IMR-90 (cell line): ENCODE measurements at regions not wholly inside any gene's neighbourhood (a gene's known extent, or its start where the extent isn't known, plus 50 kb on each side); places are given as distances from the start of the nearest gene placed in this dataset.
A peak's percentile ranks its signal among the peaks of the same experiment; 100 is the strongest.

Experiments
- ATAC-seq: fragments of 200-7000 bp; cut with Tn5 transposase; 2 replicates; pipeline ENCODE4 v1.9.1; 2020; ENCODE audit warnings: low read depth, mild to moderate bottlenecking, moderate library complexity
- BruUV-seq: library from RNA; stranded (reverse); fragments of 400-500 nt; replicated peaks from 2 replicates; lab custom pipeline; 2021; lab: Mats Ljungman, UMichigan
- CTCF ChIA-PET: fragments of 300-600 bp; formaldehyde crosslinking; extraction: SDS; loops from one replicate; lab custom pipeline; 2021; ENCODE audit warnings: antibody characterized with exemption; lab: Yijun Ruan, JAX
- POLR2A ChIA-PET: fragments of 300-600 bp; sonication (Branson Sonifier 250); formaldehyde crosslinking; loops from one replicate; lab custom pipeline; 2022; ENCODE audit warnings: antibody characterized with exemption; ENCODE audit not compliant: unreplicated experiment; lab: Charles Lee
- DNase-seq: peaks from one replicate; pipeline ENCODE4 v3.0.0; 2013
- H2AFZ ChIP-seq: replicated peaks from 2 replicates; pipeline ENCODE3; 2013; ENCODE audit warnings: low read length, mild to moderate bottlenecking; ENCODE audit not compliant: poor library complexity
- H2AK5ac ChIP-seq: 2 replicates; pipeline ENCODE4 v1.6.1; 2013; ENCODE audit warnings: low read depth, low read length, inconsistent platforms
- H2AK9ac ChIP-seq: replicated peaks from 2 replicates; pipeline ENCODE3; 2013; ENCODE audit warnings: mild to moderate bottlenecking, low read depth, low read length, moderate library complexity; ENCODE audit not compliant: poor library complexity
- H2BK120ac ChIP-seq: 2 replicates; pipeline ENCODE4 v1.6.1; 2013; ENCODE audit warnings: low read depth, low read length, inconsistent platforms
- H2BK15ac ChIP-seq: 3 replicates; pipeline ENCODE4 v1.6.1; 2013; ENCODE audit warnings: low read depth, low read length, inconsistent platforms
- H2BK20ac ChIP-seq: 2 replicates; pipeline ENCODE4 v1.6.1; 2013; ENCODE audit warnings: low read depth, mild to moderate bottlenecking, inconsistent platforms, low read length, moderate library complexity
- H2BK5ac ChIP-seq: 2 replicates; pipeline ENCODE4 v1.6.1; 2013; ENCODE audit warnings: mild to moderate bottlenecking, low read depth, low read length, inconsistent platforms; ENCODE audit not compliant: poor library complexity, severe bottlenecking
- H3K14ac ChIP-seq: replicated peaks from 2 replicates; pipeline ENCODE4 v1.6.1; 2013; ENCODE audit warnings: low read depth, low read length, inconsistent platforms
- H3K18ac ChIP-seq: 2 replicates; pipeline ENCODE4 v1.6.1; 2013; ENCODE audit warnings: low read depth, low read length, control low read depth
- H3K23ac ChIP-seq: 2 replicates; pipeline ENCODE4 v1.6.1; 2013; ENCODE audit warnings: low read depth, low read length, inconsistent platforms
- H3K27ac ChIP-seq: 2 replicates; pipeline ENCODE4 v1.5.1; 2013; ENCODE audit warnings: mild to moderate bottlenecking, control low read depth, low read length; ENCODE audit not compliant: insufficient read depth
- H3K27me3 ChIP-seq: 2 replicates; pipeline ENCODE4 v1.6.1; 2013; ENCODE audit warnings: low read length; ENCODE audit not compliant: control insufficient read depth, insufficient read depth
- H3K36me3 ChIP-seq: 2 replicates; pipeline ENCODE4 v1.6.1; 2013; ENCODE audit warnings: low read length, mixed read lengths; ENCODE audit not compliant: control insufficient read depth, insufficient read depth
- H3K4ac ChIP-seq: 2 replicates; pipeline ENCODE4 v1.6.1; 2013; ENCODE audit warnings: low read depth, low read length, inconsistent platforms
- H3K4me1 ChIP-seq: 2 replicates; pipeline ENCODE4 v1.6.1; 2013; ENCODE audit warnings: low read length, mixed read lengths; ENCODE audit not compliant: control insufficient read depth, insufficient read depth
- H3K4me2 ChIP-seq: 2 replicates; pipeline ENCODE4 v1.6.1; 2013; ENCODE audit warnings: low read depth, mild to moderate bottlenecking, control low read depth, low read length, moderate library complexity
- H3K4me3 ChIP-seq: 2 replicates; pipeline ENCODE4 v1.5.1; 2013; ENCODE audit warnings: low read depth, mild to moderate bottlenecking, control low read depth, low read length, moderate library complexity; ENCODE audit not compliant: insufficient read depth
- H3K56ac ChIP-seq: 2 replicates; pipeline ENCODE4 v1.6.1; 2013; ENCODE audit warnings: low read length, inconsistent platforms; ENCODE audit not compliant: insufficient read depth; ENCODE audit errors: extremely low read depth
- H3K79me1 ChIP-seq, 2 experiments: 2 replicates each; pipeline ENCODE4 v1.6.1; 2013; ENCODE audit warnings: low read length in 2 of 2, inconsistent platforms in 1 of 2, low read depth in 1 of 2
- H3K9ac ChIP-seq: 2 replicates; pipeline ENCODE4 v1.6.1; 2013; ENCODE audit warnings: low read depth, low read length, control low read depth
- H3K9me1 ChIP-seq: 2 replicates; pipeline ENCODE4 v1.6.1; 2013; ENCODE audit warnings: low read length, inconsistent platforms; ENCODE audit not compliant: insufficient read depth
- H3K9me3 ChIP-seq: 2 replicates; pipeline ENCODE4 v1.6.1; 2013; ENCODE audit warnings: low read length; ENCODE audit not compliant: control insufficient read depth, insufficient read depth
- H4K20me1 ChIP-seq: 2 replicates; pipeline ENCODE4 v1.6.1; 2013; ENCODE audit warnings: low read length, inconsistent platforms; ENCODE audit not compliant: insufficient read depth
- H4K5ac ChIP-seq: 2 replicates; pipeline ENCODE4 v1.6.1; 2013; ENCODE audit warnings: mild to moderate bottlenecking, low read depth, low read length, control low read depth
- H4K8ac ChIP-seq, 2 experiments: 2 replicates each; pipeline ENCODE4 v1.6.1; 2013; ENCODE audit warnings: low read depth in 2 of 2, low read length in 2 of 2, control low read depth in 1 of 2, inconsistent platforms in 1 of 2
- H4K91ac ChIP-seq: 2 replicates; pipeline ENCODE4 v1.6.1; 2013; ENCODE audit warnings: low read depth, low read length, inconsistent platforms; ENCODE audit not compliant: insufficient read depth
- CEBPB ChIP-seq: IDR thresholded peaks from 2 replicates; pipeline ENCODE4 v1.6.1; 2012; ENCODE audit warnings: low read depth, low read length, improper control_type of control experiment
- NFE2L2 ChIP-seq: fragments of 150-350 bp; IDR thresholded peaks from 2 replicates; pipeline ENCODE4 v1.6.1; 2016; ENCODE audit warnings: low read depth, mild to moderate bottlenecking, low read length
- POLR2A ChIP-seq: IDR thresholded peaks from 2 replicates; pipeline ENCODE4 v1.6.1; 2012; ENCODE audit warnings: mild to moderate bottlenecking, low read depth, low read length
- WGBS, 2 experiments: methylation state at CpG; one replicate each; pipeline versions ENCODE4 v1.1.5 to v1.1.7; 2013; ENCODE audit warnings: missing lambda C conversion rate in 2 of 2; ENCODE audit not compliant: insufficient read length in 1 of 2; ENCODE audit errors: extremely low coverage in 2 of 2; 5-methylcytosine and 5-hydroxymethylcytosine counted together
- dilution Hi-C: fragments of 300-500 bp; cut with HindIII; formaldehyde crosslinking; loops from one replicate; pipeline ENCODE4 v1.14.3; 2018; ENCODE audit warnings: low sequenced_read_pairs; ENCODE audit not compliant: unreplicated experiment
- in situ Hi-C: fragments of 300-500 bp; cut with MboI; formaldehyde crosslinking; loops from 3 replicates; pipeline ENCODE4 v1.14.3; 2019; ENCODE audit warnings: low sequenced_read_pairs, inconsistent platforms, mixed read lengths
- intact Hi-C: fragments of 100-400 bp; cut with micrococcal nuclease; formaldehyde crosslinking; loops from 2 replicates; pipeline ENCODE4 v1.10.0; 2022
- TF ChIP-seq, protein P1 (sequence below): fragments of 150-350 bp; IDR thresholded peaks from 2 replicates; pipeline ENCODE4 v1.6.1; 2017; ENCODE audit warnings: mild to moderate bottlenecking, antibody characterized with exemption, low read length, low read depth
- TF ChIP-seq, protein P2 (sequence below): fragments of 150-350 bp; IDR thresholded peaks from 2 replicates; pipeline ENCODE4 v1.6.1; 2016; ENCODE audit warnings: low read depth, mild to moderate bottlenecking, low read length, moderate library complexity, borderline replicate concordance

DNA sequence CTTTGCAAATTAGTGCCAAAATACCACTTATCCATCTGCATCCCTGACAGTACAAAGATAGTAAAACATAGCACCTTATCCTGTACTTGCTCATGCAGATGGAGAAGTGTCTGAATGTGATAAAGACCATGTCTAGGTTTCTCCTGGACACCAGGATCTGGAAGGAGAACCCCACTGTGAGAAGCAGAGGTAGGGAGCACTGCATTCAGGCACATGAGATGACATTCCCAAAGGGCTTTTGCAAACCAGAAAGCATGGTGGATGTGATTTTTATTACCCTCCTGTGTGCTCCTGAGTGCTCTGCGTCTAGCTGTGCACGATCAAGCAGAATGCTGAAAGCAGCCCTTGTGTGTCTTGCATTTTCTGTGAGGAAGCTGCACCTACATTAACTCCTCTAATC is 857.6 kb upstream of the ID2 start:
- CTCF ChIA-PET = no interaction called here
- H2BK5ac ChIP-seq = no peak overlapping the region
- H3K4me3 ChIP-seq = no peak overlapping the region
- H3K9me3 ChIP-seq = no peaks in the 10 kb centered on the region
- ATAC-seq (no peak), DNase-seq (no peak)
- H2AK5ac ChIP-seq = no peak overlapping the region
- H2AFZ ChIP-seq = no peak overlapping the region
- H4K20me1 ChIP-seq = no peaks in the 10 kb centered on the region
- no peak overlapping the region for H2BK120ac ChIP-seq
- no peak overlapping the region for H4K5ac ChIP-seq
- H3K27me3 ChIP-seq = no peaks in the 10 kb centered on the region
- H2BK15ac ChIP-seq = no peak overlapping the region
- H3K56ac ChIP-seq = no peak overlapping the region
- no CpG with 5 or more reads among the region's 2 CpGs for WGBS, 2 experiments
- no peak overlapping the region for H4K91ac ChIP-seq
- no peak overlapping the region for H3K18ac ChIP-seq
- no TSS peak for BruUV-seq
- intact Hi-C loops (no loop called here), in situ Hi-C loops (no loop called here), dilution Hi-C loops (no loop called here)
- H3K4ac ChIP-seq = no peak overlapping the region
- no peaks in the 10 kb centered on the region for H3K79me1 ChIP-seq
- no peak overlapping the region for H3K9ac ChIP-seq
- no peak overlapping the region for H2AK9ac ChIP-seq
- no peak overlapping the region for H4K8ac ChIP-seq
- 0 out of 2 replicates have a peak, but pooled peaks cover 3% of the 10 kb centered on the region for H3K9me1 ChIP-seq
- POLR2A ChIA-PET = no interaction called here
- no peak overlapping the region for H3K27ac ChIP-seq
- H3K36me3 ChIP-seq = no peaks in the 10 kb centered on the region
- no peak overlapping the region for H3K4me2 ChIP-seq
- no peak overlapping the region for H3K23ac ChIP-seq
- no peak overlapping the region for H3K14ac ChIP-seq
- H3K4me1 ChIP-seq = 0 out of 2 replicates have a peak, but pooled peaks cover 3% of the 10 kb centered on the region
- 0 out of 2 replicates have a peak overlapping the region, but pooled peaks have one; percentile 35 for H2BK20ac ChIP-seq
- TF ChIP-seq CEBPB = no peak
- TF ChIP-seq NFE2L2 = no peak
- TF ChIP-seq, protein P1, sequence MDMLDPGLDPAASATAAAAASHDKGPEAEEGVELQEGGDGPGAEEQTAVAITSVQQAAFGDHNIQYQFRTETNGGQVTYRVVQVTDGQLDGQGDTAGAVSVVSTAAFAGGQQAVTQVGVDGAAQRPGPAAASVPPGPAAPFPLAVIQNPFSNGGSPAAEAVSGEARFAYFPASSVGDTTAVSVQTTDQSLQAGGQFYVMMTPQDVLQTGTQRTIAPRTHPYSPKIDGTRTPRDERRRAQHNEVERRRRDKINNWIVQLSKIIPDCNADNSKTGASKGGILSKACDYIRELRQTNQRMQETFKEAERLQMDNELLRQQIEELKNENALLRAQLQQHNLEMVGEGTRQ = no peak
- TF ChIP-seq POLR2A = no peak
- TF ChIP-seq, protein P2, sequence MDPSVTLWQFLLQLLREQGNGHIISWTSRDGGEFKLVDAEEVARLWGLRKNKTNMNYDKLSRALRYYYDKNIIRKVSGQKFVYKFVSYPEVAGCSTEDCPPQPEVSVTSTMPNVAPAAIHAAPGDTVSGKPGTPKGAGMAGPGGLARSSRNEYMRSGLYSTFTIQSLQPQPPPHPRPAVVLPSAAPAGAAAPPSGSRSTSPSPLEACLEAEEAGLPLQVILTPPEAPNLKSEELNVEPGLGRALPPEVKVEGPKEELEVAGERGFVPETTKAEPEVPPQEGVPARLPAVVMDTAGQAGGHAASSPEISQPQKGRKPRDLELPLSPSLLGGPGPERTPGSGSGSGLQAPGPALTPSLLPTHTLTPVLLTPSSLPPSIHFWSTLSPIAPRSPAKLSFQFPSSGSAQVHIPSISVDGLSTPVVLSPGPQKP = no peak
